ENCODE measurements at regions not wholly inside any gene's neighbourhood (a gene's known extent, or its start where the extent isn't known, plus 50 kb on each side); places are given as distances from the start of the nearest gene placed in this dataset.

DNA sequence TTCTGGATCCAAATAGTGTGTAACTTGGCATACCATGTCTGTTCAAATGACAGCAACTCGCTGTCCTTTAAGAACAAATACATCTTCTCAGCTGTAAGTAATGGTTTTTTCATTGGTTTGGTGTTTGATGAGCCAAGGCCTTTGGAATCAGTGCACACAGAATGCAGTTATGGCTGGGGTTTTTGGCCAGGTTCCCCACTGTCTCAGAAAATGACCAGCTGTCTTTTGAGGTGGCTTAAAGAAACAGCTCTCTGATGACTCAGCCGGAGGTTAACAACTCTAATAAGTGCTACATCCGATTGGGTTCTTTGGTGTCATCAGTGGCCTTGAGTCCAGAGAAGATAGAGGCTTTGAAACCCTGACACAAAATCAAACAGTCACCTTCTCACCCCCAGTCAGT lies 688.4 kb downstream of the REEP3 start:
- DNase-seq (ENCODE audit: low read depth) = no peak

DNA sequence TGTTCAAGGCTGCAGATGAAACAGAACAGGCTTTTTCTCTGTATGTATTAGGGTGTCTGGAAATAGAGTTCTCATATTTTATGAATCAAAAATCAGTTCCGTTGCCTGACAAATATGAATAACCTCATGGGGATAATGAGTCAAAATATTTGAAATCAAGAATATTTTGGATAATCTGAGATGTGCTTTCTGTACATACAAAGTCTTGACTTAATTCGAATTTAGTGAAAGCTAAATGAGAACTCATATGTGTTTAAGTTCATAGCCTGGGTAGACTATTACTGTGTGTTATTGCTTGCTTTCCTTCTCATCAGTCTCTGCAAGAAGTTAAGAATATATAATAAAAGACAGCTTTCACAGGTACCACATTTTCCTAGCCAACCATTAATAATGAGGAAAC lies 689.0 kb downstream of the REEP3 start:
- DNase-seq (ENCODE audit: low read depth) = no peak

DNA sequence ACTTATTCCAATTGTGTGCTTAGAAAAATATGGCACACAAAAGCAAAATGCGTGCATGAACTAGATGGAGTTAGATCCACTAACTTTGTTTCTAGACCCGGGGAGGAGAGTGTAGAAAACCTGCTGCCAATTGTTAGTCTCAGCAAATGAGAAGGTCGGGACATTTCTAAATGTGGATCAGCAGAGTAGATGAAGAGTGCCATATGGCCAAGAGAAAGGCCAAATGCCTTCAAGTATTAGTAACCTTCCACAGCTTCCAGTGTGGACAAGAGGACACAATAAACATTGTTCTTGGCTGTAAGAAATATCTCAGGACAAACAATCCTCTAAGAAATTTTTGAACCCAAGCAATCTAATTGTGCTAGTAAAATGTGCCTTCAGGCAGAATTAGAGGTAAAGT lies 690.3 kb downstream of the REEP3 start:
- DNase-seq (ENCODE audit: low read depth) = no peak

DNA sequence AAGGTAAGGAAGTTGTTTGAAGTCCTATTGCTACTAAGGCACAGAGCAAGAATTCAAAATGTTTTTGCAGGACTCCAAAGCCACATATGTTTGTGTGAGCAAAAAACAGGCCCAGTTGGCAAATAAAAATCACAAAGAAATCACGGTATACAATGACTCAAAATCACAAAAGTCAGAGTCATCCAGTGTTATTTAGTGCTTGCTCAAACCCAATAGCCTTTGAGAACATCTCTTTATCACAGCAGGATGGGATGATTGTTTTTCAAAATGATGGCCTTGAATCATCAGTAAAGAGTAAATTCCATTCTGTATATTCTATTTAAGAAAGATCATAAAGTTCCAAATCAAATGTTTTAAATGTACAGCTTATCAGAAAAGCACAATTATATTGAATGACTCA lies 693.9 kb downstream of the REEP3 start:
- no peak for DNase-seq (ENCODE audit: low read depth)

DNA sequence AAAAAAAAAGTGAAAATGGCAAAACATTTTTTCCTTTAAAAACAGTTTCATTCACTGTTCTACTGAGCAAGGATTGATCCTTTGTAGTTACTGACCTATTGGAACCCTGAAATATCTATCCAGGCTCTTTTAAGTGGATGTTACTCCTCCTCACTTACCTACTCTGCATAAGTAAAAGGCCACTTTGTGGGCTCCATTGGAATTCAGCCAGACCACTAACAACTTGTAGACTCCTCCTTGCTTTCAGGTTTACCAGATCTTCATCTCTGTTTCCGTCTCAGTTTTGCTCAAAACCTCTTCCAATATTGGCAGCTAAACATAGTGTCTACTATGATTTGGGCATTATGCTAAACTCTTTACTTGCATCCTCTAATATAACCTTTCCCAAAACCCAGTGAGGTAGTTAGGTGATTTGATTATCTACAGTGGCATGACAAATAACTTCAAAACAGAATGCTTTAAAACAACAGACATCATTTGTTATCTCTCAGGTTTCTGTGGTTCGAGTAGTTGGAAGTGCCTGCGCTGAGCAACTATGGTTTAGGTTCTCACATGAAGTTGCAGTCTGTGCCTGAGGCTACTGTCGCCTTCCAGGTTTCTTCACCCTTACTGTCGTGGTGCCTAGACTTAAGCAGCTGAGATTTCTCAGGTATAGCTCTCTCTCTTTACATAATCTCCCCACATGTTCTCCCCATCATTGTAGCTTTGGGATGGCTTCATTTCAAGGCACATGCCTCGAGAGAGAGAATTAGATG lies 698.2 kb downstream of the REEP3 start:
- no peak for DNase-seq (ENCODE audit: low read depth)

DNA sequence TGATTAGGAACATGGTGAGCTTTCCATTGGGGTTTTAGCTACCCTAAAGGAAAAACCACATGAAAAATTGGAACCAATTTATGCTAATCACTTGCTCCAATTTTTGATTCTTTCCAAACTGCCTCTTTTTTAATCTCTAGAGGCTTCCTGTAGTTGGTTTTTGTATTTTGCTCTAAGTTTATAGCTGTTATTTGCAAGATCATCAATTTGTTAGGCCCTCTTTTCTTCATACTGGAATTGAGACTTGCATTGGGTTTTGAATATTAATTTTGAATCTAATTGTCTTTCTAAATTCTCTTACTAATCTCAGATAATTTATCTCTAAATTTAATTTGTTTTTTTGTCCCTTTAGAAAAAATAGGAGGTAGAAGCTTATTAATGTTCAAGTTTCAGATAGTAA lies 713.3 kb downstream of the REEP3 start:
- DNase-seq (ENCODE audit: low read depth) = no peak

DNA sequence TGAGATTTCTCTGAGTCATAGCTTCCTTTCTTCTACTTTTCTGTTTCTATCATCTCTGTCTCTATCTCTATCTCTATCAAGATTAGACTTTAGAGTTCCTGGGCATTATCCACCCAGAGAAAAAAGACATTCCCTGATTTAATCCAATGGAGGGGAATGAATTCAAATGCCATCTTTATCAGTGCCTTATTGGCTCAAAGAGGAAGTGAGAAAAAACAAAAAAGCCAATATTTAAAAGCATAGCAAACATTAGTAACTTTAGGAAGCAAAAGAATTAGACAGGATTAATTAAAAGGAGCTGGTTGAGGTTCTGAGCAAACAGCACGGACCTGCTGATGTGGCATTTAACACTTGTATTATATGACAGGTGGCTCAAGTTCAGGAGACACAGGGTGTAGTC lies 736.5 kb downstream of the REEP3 start:
- DNase-seq (ENCODE audit: low read depth) = no peak

DNA sequence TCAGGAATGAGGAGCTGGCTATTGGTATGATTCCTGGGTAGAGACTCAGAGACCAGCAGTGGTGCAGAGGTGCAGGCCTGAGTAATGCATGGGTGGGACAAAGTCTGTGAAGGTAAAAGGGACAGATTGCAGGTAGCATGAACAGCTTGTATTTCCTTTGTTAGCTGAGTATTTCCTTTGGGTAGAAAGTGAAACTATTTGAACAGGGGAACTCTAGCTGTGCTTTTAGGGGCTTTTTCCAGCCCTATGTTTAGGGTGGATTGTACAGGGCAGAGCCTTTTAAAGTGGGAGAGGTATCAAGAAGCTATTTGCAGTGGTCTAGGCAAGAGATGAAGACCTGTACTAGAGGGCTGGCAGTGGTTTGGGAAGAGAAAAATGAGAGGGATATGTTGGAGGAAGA lies 739.9 kb downstream of the REEP3 start:
- DNase-seq (ENCODE audit: low read depth) = no peak

DNA sequence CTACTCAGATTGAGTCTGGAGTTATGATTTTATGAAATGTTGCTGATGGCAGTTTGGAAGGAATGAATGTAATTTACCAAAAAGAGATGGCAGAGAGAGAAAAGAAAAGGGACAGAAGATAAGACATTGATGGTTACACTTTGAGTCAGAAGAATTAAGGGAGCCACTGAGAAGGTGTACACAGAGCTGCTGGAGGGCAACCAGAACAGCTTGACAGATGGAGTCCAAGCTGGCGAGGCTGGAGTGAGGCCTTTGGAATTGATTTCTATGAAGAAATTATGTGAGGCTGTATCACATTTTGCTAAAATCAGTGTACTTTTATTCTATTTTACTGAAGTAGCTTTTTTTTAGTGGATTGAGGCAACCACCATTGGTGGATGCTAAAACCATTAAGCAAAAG lies 740.5 kb downstream of the REEP3 start:
- DNase-seq (ENCODE audit: low read depth) = no peak

DNA sequence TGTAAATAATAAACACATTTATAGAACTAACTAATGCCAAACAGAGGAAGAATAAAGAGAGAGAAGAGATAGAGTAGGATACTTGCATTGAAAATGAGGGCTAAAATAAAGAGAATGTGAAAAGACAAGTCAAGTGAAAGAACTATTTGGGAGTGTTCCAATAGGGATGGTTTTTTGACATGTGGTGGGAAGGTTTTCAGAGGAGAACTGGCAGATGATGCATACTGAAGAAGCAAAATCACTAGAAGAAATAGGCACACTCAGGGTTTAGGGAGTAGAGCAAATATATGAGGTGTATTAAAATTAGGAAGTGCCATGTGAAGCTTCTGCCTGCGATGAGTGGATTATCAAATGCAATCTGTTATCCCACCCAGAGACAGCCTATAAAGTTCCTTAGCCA lies 744.8 kb downstream of the REEP3 start:
- no peak for DNase-seq (ENCODE audit: low read depth)

DNA sequence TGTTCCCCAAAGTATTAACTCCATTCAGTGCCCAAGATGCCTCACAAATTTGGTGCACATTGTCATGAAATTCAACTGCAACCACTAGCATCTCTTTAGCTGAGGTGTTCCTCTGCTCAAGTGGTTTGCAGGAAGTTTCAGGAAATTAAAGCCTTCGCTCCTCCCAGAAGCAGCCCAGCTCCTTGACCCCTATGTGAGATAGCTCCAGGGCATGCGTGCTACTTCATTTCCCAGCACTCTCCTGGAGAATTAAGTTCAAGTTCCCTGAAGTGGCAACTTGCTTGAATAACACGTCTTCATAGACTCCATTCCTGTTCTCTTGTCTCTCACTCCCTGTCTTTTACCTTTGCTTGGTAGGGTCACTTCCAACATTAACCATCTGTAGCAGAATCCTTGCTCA lies 750.3 kb downstream of the REEP3 start:
- DNase-seq (ENCODE audit: low read depth) = no peak

DNA sequence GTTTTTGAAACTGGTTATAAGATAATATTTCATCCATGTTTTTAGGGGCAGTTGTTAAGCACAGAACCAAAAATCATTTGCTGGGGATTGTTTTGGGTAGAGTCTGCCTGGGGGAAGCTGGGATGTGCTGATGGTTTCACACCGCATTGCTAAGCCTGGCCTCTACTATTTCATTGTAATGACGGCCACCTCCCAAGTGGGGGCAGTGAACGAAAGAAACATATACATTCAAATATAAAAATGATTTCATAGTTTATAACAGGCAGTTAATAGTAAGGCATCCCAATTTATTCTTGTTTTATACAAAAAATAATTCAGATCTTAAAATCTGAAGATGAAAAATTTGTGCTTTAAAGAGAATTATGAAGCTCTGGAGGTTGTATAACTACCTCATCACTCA lies 750.8 kb downstream of the REEP3 start:
- no peak for DNase-seq (ENCODE audit: low read depth)

DNA sequence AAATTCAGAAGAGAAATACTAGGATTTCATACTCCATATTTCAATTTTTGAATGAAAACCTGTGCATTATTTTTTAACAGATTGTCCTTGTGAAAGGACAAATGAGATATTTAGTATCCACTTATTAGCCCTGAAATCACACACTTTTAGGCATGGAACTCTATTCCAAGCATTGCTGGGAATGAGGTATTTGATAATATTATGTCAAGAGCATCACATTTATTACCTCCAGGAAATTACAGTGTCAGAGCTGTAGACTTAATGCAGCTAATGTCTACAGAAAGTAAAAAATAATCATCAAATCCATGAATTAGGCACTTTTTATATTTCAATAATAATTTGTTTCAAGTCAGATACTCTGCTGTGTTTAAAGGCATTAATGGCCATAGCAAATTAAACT lies 753.8 kb downstream of the REEP3 start:
- no peak for DNase-seq (ENCODE audit: low read depth)

DNA sequence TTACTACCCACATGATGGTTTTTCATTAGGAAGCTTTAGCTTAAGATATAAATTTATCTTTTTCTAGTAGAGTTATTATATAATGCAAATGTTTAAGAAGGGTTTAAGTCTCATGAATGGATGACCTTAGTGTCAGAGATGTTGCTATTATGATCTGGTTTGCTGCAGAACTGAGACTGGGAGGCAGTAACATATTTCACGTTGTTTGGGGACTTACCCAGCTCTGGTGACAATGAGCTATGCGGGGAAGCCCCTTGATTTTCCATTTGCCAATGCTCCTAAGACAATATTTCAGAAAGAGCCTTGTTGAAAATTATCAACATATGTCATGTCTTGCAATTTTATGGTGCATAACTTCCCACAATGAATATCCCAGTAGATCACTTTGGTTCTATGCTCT lies 754.6 kb downstream of the REEP3 start:
- DNase-seq (ENCODE audit: low read depth) = no peak

DNA sequence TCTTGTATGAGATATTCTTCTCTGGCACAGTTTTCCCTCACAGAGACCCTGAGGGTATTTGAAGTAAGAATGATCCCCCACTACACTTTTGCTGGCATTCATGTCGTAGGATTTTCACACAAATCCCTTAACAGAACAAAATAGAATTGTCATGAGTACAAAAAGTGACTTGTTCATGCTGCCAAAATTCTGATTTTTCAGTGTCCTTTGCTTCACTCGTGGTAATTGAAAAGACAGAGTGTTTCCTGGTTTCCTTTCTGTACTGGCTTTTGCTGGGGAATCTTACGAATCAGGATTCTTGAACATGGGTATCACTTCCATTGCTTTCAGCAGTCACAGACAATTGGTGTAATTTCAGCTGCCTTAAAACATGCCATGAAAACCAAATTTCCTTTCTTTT lies 756.3 kb downstream of the REEP3 start:
- DNase-seq (ENCODE audit: low read depth) = no peak

DNA sequence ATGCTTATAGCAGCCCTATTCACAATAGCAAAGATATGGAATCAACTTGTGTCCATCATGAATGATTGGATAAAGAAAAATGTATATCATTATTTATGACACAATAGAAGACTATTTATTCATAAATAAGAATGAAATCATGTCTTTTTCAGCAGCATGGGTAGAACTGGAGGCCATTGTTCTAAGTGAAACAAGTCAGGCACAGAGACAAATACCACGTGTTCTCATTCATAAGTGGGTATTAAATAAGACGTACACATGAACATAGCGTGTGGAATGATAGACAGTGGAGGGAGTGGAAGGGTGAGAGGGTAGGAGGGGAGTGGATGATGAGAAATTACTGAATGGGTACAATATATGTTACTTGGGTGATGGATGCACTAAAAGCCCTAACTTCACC lies 762.4 kb downstream of the REEP3 start:
- no peak for DNase-seq (ENCODE audit: low read depth)

DNA sequence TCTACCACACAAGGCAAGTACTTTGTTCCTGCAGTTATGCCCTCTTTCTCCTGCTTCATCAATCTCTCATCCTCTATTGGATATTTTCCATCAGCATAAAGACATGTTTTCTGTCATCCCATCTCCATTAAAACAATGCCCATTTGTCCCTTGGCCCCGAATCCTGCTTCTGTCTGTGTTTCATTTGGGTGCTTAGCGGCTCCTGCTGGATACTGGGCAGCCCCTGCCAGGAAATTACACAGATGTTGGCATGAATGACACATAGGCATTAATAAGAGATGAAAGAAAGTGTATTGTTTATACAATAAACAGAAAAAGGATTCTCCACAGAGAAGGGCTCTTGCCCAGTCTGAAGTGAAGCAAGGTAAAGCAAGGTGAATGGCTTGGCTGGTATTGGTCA lies 765.3 kb downstream of the REEP3 start:
- no peak for DNase-seq (ENCODE audit: low read depth)

DNA sequence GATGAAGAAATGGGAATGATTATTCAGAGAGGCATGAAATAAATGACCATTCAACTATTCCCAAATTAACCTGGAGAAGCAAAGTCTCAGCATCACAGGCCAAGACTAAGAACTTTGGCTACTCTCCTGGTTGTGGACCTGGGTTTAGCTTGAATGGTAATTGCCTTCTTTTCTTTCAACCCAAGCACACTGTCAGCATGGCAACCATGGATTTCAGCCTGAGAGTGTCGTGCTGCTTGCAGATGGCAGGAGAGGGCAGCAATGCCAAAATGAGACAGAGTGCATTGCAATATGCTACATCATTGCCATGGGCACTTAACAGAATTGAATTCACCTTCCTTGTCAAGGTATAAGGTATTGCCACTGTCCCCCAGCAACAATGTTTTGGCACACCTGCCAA lies 767.2 kb downstream of the REEP3 start:
- DNase-seq (ENCODE audit: low read depth) = no peak

DNA sequence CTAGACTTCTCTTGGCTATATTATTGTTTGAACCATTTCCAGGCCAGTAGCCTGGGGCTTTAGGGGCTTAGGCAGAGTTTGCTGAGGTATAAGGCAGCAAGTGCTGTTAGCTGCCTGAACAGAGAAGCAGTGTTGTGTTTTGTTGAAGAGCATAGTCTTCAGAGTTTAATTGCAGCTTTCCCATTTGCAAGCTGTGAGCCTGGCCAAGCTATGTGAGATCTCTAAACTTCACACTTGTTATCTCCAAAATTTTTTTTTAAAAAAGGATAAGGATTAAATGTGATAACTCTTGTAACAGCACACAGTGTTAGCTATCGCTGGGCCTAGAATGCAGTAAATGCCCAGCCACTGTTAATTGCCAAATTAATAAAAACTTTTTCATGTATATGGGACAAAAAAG lies 782.4 kb downstream of the REEP3 start:
- DNase-seq (ENCODE audit: low read depth) = no peak

DNA sequence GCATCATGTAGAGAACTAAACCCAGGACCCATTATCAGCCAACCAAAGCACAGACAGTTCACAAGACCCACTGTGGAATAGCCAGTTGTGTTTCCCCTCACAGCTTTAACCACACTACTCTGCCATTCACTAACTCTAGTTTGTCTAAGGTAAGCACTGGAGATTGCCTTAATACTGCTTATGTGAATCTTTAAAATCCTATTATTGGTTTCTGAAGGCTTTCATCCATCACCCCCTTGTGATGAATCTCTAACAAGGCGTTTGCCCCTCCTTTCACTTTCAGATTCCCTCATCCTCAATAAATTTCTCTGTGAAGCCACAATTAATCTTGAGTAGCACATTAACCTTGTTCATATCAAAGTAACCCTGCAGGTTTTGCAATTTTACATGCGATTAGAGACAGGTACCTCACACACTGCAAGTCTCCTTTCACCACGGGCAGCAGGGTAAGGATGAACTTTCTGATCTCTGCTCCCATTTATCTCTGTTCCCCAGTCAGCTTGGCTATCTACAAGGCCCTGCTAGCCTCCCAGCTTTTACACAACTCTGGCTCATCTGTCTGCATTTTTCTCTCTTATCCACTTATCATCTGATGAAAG lies 785.6 kb downstream of the REEP3 start:
- no peak for DNase-seq (ENCODE audit: low read depth)

DNA sequence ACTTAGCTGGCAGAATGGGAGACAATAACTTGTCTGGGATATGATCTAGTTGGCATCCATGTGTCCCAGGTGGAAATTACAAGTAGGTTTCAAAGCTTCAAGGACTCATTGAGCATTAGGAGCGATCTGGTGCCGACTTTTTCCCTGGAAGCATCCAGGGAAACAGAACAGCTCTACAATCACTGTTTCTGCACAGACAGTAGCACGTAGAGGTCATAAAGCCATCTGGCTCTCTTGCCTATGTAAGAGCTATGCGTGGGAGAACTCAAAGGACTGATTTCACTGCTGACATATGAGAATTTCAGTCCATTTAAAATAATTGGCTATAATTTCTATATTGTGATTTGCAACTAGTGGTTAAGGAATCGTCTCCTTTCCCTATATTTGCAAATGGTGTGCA lies 791.7 kb downstream of the REEP3 start:
- DNase-seq (ENCODE audit: low read depth) = no peak

DNA sequence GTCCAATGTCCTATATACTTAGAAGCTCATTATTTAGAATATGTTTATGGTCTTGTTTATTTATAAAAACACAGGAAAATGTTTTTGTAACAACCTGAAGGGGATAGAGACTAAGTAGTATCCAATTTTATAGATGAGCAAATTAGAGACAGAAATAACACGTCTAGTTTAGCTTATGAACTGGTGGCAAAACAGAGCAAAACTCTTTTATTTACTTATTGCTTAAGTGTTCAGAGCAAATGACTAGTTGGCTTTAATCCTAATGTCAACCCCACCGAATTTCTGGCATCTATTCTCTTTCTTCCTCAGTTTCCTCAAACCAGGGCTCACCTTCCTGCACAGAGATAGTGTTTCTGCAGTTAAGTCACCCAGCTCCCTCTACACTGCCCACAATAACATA lies 792.8 kb downstream of the REEP3 start:
- no peak for DNase-seq (ENCODE audit: low read depth)

DNA sequence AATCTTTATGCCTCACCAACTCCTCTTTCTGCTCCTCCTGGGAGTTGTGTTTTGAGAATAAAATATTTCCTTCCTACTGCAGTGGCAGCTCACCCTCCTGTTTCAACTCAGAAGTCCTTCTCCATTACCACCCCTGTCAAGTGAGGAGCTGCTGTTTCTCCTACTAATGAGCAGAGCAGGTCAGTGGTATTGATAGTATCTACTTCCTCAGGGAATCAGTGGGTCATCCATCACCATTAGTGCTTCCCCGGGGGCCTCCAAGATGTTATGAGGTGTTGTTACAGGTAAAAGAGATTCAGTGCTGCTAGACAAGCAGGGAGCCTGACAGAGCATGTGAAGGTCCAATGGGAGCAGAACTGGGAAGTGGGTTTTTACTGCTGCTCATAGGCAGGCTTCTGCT lies 795.2 kb downstream of the REEP3 start:
- DNase-seq (ENCODE audit: low read depth) = no peak

DNA sequence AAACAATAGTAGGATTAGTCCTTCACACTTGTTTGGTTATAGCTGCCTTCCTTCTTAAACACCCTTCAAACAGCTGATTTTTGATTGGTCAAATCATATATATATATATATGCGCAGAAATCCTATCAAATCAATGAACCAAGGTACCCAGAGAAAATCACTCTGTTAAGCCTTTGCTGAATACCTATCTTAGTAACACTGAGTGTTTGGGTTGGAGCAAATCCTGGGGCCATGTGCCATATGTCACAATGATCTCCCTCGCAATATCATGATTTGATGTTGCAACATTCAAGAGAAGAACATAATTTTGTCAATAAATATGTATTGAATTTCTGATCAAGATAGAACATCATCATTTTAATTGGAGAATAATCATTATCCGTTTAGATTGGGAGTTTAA lies 795.6 kb downstream of the REEP3 start:
- DNase-seq (ENCODE audit: low read depth) = no peak
